GM21381 (cell line): ENCODE measurements at regions not wholly inside any gene's neighbourhood (a gene's known extent, or its start where the extent isn't known, plus 50 kb on each side); places are given as distances from the start of the nearest gene placed in this dataset.
"Not testable (repeated sequence)": the region's sequence is repeated elsewhere in the genome, so short reads cannot be mapped to it uniquely, and the experiment has no call there.

Experiments
- ATAC-seq: cut with Tn5 transposase; IDR thresholded peaks from one replicate; pipeline ENCODE4 v1.9.1; 2021; ENCODE audit warnings: mild to moderate bottlenecking, moderate library complexity; ENCODE audit not compliant: unreplicated experiment

DNA sequence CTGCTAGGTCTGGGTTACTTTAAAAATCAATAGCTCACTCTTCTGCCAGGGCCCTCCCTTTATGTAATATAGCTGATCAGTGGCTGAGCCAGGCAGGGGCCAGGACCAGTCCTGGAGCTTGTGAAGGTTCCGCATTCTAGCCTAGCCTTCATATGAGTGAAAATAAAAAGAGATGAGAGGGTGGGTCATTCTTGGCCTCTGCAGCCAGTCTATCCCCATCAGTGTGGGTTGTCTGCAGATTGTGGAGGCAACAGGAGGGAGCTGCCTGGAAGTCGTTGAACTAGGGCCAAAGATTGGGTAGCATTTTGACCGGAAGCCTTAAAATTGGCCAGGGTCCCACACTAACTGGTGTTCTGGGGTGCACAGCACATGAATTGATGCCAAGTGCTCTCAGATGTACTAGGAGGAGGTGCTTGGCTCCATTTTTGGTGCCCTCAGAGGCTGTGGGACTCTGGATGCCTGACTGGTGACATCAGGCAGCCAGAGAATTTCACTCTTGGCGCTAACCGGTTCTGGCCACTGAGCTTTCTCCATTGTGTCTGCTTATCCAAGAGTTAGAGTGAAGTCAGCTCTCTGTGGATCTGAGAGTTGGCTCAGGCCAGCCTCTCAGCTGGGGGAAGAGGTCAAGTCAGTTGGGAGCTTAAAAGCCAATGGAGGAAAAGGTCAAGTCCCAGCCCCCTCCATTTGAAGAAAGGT, 66.5 kb upstream of the IKBKE start:
- not testable (repeated sequence) for ATAC-seq

DNA sequence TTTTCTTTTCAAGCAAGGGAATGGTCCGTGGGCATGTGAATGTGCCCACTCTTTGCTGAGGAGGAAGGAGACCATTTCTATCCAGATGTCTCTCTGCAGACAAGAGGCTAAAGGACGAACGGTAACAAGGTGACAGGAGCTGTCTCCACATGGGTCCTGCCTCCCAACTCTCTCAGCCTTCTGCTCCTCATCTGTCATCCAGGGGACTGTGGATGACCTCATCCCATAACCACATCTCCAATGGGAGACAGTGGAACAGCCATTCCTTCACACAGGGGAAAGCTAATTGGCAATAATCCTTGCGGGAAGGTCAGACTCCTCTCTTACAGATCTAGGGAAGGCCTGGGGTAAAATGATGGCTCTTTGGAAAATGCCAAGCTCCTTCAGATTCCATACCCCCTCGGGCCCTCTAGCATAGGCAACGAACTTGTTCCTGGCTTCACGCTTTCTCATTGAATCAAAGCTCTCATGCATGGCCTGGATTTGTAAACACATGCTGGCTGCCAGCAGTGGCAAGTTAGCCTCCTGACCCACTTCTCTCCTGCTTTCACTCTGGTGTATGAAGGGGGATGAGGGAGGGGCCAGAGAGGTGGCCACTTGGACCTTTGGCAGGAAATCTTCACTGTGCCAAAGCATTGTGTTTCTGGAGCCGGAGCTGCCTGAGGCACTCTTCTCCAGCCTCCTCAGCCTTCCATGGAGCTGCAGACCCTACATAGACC, 65.8 kb upstream of the IKBKE start:
- ATAC-seq: not testable (repeated sequence)

GRCh38 chr1:206405282-206405681, 65.0 kb upstream of the IKBKE start:
- not testable (repeated sequence) for ATAC-seq

DNA sequence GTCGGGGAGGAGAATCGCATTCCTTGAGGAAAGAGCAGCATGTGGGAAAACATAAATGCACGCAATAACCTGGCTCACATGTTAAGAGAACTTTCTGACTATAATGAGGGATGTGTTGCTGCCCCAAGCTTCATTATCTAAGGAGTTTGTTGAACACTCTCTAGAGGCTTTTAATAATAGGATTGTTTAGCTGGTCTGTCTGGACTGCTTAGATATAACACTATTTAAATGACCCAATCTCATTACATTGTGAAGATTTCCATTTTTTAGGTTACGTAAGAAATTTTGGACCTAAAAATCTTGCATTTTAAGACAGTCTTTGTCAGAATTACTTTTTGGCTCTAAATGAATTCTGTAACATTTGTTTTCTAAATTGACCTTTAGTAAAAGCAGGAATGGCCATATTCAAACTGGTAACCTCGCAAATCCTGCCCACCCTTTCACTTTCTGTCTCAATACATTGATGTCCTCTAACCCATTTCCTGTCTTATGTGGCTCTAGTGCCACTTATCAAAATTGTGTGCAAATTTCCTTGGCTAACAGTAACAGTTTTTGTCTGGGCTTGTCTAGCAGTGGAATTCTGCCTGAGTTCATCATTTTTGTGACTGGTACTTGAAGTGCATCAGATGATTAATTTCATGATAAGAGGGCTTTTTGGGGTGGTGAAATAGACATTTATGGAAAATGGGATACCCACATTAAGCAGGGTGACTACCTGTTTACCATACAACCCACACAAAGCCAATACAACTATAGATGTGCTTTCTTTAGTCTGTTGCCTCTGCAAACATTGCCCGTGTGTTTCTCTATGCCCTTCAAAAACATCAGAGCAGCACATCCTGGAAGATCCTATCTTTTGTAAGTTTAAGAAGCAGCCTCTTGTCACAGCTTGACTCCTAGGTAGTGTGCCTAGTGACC, 61.6 kb upstream of the IKBKE start:
- ATAC-seq: not testable (repeated sequence)

DNA sequence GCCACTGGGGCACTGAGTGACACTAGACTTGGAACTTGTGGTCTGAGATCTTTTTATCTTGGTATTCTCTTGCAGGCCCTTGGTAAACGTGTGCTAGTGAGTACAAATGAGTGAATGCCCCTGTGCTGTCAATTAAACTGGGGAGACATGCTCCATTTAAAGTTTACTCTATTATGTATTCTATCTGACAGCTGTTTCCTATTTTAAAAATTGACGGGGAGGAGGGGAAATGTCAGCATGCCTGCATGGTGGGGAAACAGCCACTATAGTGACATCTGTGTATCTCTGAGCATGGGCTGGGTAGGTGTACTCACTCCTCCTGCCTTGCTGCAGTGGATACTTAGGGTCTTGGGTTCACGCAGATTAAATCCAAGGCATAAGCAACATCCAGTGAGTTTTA, 59.0 kb upstream of the IKBKE start:
- ATAC-seq: no peak

- no peak for ATAC-seq
Measured at GRCh38 chr1:206415942-206416341, 54.3 kb upstream of the IKBKE start.

GRCh38 chr1:206417774-206418614, 52.3 kb upstream of the IKBKE start:
- no peak for ATAC-seq

DNA sequence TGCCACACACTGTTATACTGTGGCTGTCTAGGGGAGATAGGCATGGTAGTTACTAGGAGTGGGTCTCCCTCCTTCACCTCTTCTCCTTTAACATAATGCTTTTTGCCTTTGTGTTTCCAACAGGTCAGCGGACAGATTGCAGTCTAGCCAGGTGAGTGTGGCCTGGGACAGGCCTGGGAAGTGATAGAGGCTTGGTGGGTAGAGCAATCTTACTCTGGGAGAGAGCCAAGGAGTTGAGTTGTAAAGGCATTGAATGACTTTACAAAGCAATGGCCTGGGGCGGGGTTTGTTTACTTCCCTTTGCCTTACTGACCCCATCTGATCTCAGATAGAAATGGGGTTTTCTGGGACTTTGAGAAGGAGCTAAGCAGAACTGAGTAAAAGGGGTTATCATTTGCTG, 51.0 kb upstream of the IKBKE start:
- no peak for ATAC-seq

DNA sequence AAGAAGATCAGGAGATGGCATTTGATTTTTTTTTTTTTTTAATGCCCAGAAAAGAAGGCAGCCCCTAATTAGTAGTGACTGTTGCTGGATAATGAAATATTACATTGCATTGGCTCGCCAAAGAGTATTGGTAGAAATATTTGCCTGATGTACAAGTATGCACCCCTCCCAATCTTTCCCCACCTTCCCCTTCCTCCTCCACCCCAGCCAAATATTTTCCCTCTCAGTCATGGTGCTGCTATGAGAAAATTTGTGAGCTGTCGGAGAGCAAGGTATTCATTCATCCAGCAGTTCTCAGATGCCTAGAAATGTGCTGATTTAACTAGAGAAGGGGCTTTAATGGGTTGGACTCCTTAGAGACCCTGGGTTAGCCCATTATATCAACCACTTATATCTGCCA, 50.5 kb upstream of the IKBKE start:
- no peak for ATAC-seq

- no peak for ATAC-seq
Measured at GRCh38 chr1:206420471-206420870, 49.8 kb upstream of the IKBKE start.
